ENCODE measurements at regions not wholly inside any gene's neighbourhood (a gene's known extent, or its start where the extent isn't known, plus 50 kb on each side); places are given as distances from the start of the nearest gene placed in this dataset.

- TF ChIP-seq POLR2AphosphoS5 (IDR thresholded peaks at IDR 0.05; ENCODE audit: low read depth, low read length): no peak
- TF ChIP-seq CTCF (IDR thresholded peaks at IDR 0.05 in 2 of 3, conservative IDR thresholded peaks at IDR 0.05 in 1 of 3; ENCODE audit: borderline replicate concordance in 1 of 3, insufficient read depth in 1 of 3, low read depth in 2 of 3, low read length in 2 of 3): no peak
- no peak for TF ChIP-seq POLR2A (IDR thresholded peaks at IDR 0.05; ENCODE audit: borderline replicate concordance, extremely low read depth, insufficient read depth, insufficient read length)
- TF ChIP-seq SP1 (IDR thresholded peaks at IDR 0.05; ENCODE audit: low read depth): no peak
- TF ChIP-seq SIN3A (IDR thresholded peaks at IDR 0.05; ENCODE audit: low read depth): no peak
- TF ChIP-seq MAX (IDR thresholded peaks at IDR 0.05): no peak
- TF ChIP-seq EZH2 (IDR thresholded peaks at IDR 0.05): no peak
- no peak for TF ChIP-seq EZH2phosphoT487 (IDR thresholded peaks at IDR 0.05; ENCODE audit: borderline replicate concordance)
- no peak for TF ChIP-seq TCF7L2 (IDR thresholded peaks at IDR 0.05; ENCODE audit: borderline replicate concordance, extremely low read depth, insufficient read depth, insufficient read length)
- TF ChIP-seq ZBTB33 (IDR thresholded peaks at IDR 0.05; ENCODE audit: extremely low read depth, insufficient replicate concordance, low read length): no peak
- no peak for TF ChIP-seq RAD21 (IDR thresholded peaks at IDR 0.05; ENCODE audit: low read depth)
These were observed 598.4 kb downstream of the FBXO15 start for GRCh38 chr18:73549236-73549635.
